Neuronal stem cell (in vitro differentiated cells): ENCODE measurements at regions not wholly inside any gene's neighbourhood (a gene's known extent, or its start where the extent isn't known, plus 50 kb on each side); places are given as distances from the start of the nearest gene placed in this dataset.
A peak's percentile ranks its signal among the peaks of the same experiment; 100 is the strongest.

Experiments used
- DNase-seq: peaks from one replicate; pipeline ENCODE4 v3.0.0-alpha.2; 2013; ENCODE audit warnings: low spot score
- H2AFZ ChIP-seq: one replicate; pipeline ENCODE4 v1.6.1; 2013; ENCODE audit warnings: mild to moderate bottlenecking, low read length, inconsistent platforms
- H2AK5ac ChIP-seq: 2 replicates; pipeline ENCODE4 v1.6.1; 2013; ENCODE audit warnings: low read depth, mild to moderate bottlenecking, inconsistent platforms, low read length, moderate library complexity, mixed read lengths
- H2BK120ac ChIP-seq: 2 replicates; pipeline ENCODE4 v1.6.1; 2013; ENCODE audit warnings: low read depth, mild to moderate bottlenecking, inconsistent platforms, low read length, moderate library complexity, mixed read lengths
- H2BK12ac ChIP-seq: one replicate; pipeline ENCODE4 v1.6.1; 2013; ENCODE audit warnings: low read length, inconsistent platforms
- H2BK15ac ChIP-seq: 2 replicates; pipeline ENCODE4 v1.6.1; 2013; ENCODE audit warnings: mild to moderate bottlenecking, low read length, inconsistent platforms, mixed read lengths
- H2BK5ac ChIP-seq: one replicate; pipeline ENCODE4 v1.6.1; 2013; ENCODE audit warnings: inconsistent platforms, mild to moderate bottlenecking, low read length, moderate library complexity
- H3K14ac ChIP-seq: one replicate; pipeline ENCODE4 v1.6.1; 2013; ENCODE audit warnings: low read length, inconsistent platforms
- H3K18ac ChIP-seq: 2 replicates; pipeline ENCODE4 v1.6.1; 2013; ENCODE audit warnings: low read length, inconsistent platforms
- H3K23ac ChIP-seq: 2 replicates; pipeline ENCODE4 v1.6.1; 2013; ENCODE audit warnings: low read depth, mild to moderate bottlenecking, mixed read lengths, low read length, inconsistent platforms; ENCODE audit not compliant: poor library complexity
- H3K27ac ChIP-seq: replicated peaks from 3 replicates; pipeline ENCODE4 v1.5.1; 2013; ENCODE audit warnings: low read length, inconsistent platforms
- H3K27me3 ChIP-seq, 3 experiments: 2 replicates each; pipeline ENCODE4 v1.6.1; 2013; ENCODE audit warnings: low read length in 3 of 3, mild to moderate bottlenecking in 2 of 3, inconsistent platforms in 1 of 3, low read depth in 1 of 3, mixed read lengths in 1 of 3, moderate library complexity in 1 of 3; ENCODE audit not compliant: control insufficient read depth in 3 of 3, insufficient read depth in 3 of 3
- H3K36me3 ChIP-seq, 2 donors: replicated peaks in 1 of 2; 2 replicates each; pipeline ENCODE4 v1.6.1; 2013; ENCODE audit warnings: low read length in 2 of 2; ENCODE audit not compliant: control insufficient read depth in 2 of 2, insufficient read depth in 2 of 2
- H3K4ac ChIP-seq: 2 replicates; pipeline ENCODE4 v1.6.1; 2013; ENCODE audit warnings: inconsistent platforms, mild to moderate bottlenecking, low read length, moderate library complexity
- H3K4me1 ChIP-seq, 2 donors: 1 replicate in 1 of 2; 2 replicates in 1 of 2; pipeline ENCODE4 v1.6.1; 2013; ENCODE audit warnings: low read length in 2 of 2, low read depth in 1 of 2; ENCODE audit not compliant: control insufficient read depth in 2 of 2, insufficient read depth in 1 of 2
- H3K4me2 ChIP-seq: one replicate; pipeline ENCODE4 v1.6.1; 2013; ENCODE audit warnings: mild to moderate bottlenecking, low read length, inconsistent platforms; ENCODE audit not compliant: insufficient read depth, poor library complexity, severe bottlenecking
- H3K4me3 ChIP-seq, 2 donors: 2 replicates each; pipeline ENCODE4 v1.5.1; 2013; ENCODE audit warnings: low read length in 2 of 2, mild to moderate bottlenecking in 2 of 2, inconsistent platforms in 1 of 2, moderate library complexity in 1 of 2
- H3K79me1 ChIP-seq: one replicate; pipeline ENCODE4 v1.6.1; 2013; ENCODE audit warnings: low read depth, mild to moderate bottlenecking, inconsistent platforms, low read length, moderate library complexity
- H3K9ac ChIP-seq: one replicate; pipeline ENCODE4 v1.6.1; 2013; ENCODE audit warnings: mild to moderate bottlenecking, low read depth, low read length, inconsistent platforms; ENCODE audit not compliant: poor library complexity
- H3K9me3 ChIP-seq, 2 donors: replicated peaks in 1 of 2; 2 replicates each; pipeline versions ENCODE3 to v1.6.1; 2013; ENCODE audit warnings: low read length in 2 of 2, mild to moderate bottlenecking in 2 of 2, inconsistent platforms in 1 of 2, low read depth in 1 of 2, mixed read lengths in 1 of 2, moderate library complexity in 1 of 2; ENCODE audit not compliant: control insufficient read depth in 2 of 2, insufficient read depth in 1 of 2
- H4K8ac ChIP-seq: one replicate; pipeline ENCODE4 v1.6.1; 2013; ENCODE audit warnings: low read depth, mild to moderate bottlenecking, inconsistent platforms, low read length, moderate library complexity
- H4K91ac ChIP-seq: one replicate; pipeline ENCODE4 v1.6.1; 2013; ENCODE audit warnings: low read length, low read depth, mild to moderate bottlenecking, inconsistent platforms; ENCODE audit not compliant: poor library complexity
- WGBS, 2 donors: extraction: QIAGEN DNeasy Blood & Tissue Kit; methylation state at CpG; one replicate each; pipeline ENCODE4 v1.1.7; 2013; ENCODE audit warnings: missing lambda C conversion rate in 2 of 2, mixed read lengths in 1 of 2; ENCODE audit not compliant: insufficient read length in 2 of 2, insufficient replicate concordance in 1 of 2; ENCODE audit errors: extremely low coverage in 2 of 2; 5-methylcytosine and 5-hydroxymethylcytosine counted together

DNA sequence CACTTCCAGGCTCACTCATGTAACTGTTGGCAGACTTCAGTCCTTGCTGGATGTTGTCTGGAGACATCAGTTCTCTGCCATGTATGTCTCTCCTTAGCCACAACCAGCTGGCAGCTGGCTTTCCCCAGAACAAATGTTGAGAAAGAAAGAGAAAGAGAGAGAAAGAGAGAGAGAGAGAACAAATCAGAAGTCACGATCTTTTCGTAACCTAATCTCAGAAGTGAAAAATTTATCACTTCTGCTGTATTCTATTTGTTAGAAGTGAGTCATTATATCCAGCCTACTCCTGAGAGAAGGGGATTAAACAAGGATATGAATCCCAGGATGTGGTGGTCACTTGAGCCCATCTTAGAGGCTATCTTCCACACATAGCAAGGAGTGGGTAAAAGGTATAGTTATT is 101.2 kb downstream of the BTG1 start:
- no peaks in the 10 kb centered on the region for H3K9me3 ChIP-seq
- no peak overlapping the region for H2BK120ac ChIP-seq
- H2AFZ ChIP-seq = no peak overlapping the region
- H3K23ac ChIP-seq = no peak overlapping the region
- H2BK12ac ChIP-seq = no peak overlapping the region
- H2BK5ac ChIP-seq = no peak overlapping the region
- no peak overlapping the region for H4K91ac ChIP-seq
- no peak overlapping the region for H4K8ac ChIP-seq
- no peaks in the 10 kb centered on the region for H3K79me1 ChIP-seq
- no peak overlapping the region for H3K27ac ChIP-seq
- no peak overlapping the region for H2BK15ac ChIP-seq
- H3K36me3 ChIP-seq = no peaks in the 10 kb centered on the region
- peaks cover 0 to 4% of the 10 kb centered on the region in 2 donors for H3K4me1 ChIP-seq
- no peak overlapping the region for H3K4me2 ChIP-seq
- H2AK5ac ChIP-seq = no peak overlapping the region
- H3K4ac ChIP-seq = no peak overlapping the region
- H3K4me3 ChIP-seq = no peak overlapping the region
- H3K9ac ChIP-seq = no peak overlapping the region
- no peak overlapping the region for H3K18ac ChIP-seq
- DNase-seq = no peak
- no CpG with 5 or more reads among the region's 2 CpGs for WGBS, 2 donors
- no peak overlapping the region for H3K14ac ChIP-seq
- no peaks in the 10 kb centered on the region for H3K27me3 ChIP-seq

- Histone ChIP-seq H3K4me2 (no peak overlapping the region), H4K8ac (no peak overlapping the region), H3K23ac (no peak overlapping the region), H3K18ac (no peak overlapping the region), H2BK120ac (no peak overlapping the region), H3K4me1 (peaks cover 2 to 7% of the 10 kb centered on the region in 2 donors), H3K9ac (no peak overlapping the region), H3K27ac (no peak overlapping the region), H2BK5ac (no peak overlapping the region), H3K4me3 (no peak overlapping the region), H2AK5ac (no peak overlapping the region), H3K14ac (no peak overlapping the region), H2BK12ac (no peak overlapping the region), H2BK15ac (no peak overlapping the region), H4K91ac (no peak overlapping the region), H3K4ac (no peak overlapping the region), H2AFZ (no peak overlapping the region), H3K9me3 (no peaks in the 10 kb centered on the region), H3K79me1 (no peaks in the 10 kb centered on the region), H3K27me3 (no peaks in the 10 kb centered on the region), H3K36me3 (no peaks in the 10 kb centered on the region)
- WGBS, 2 donors = no CpG with 5 or more reads among the region's 5 CpGs
- no peak for DNase-seq
These were observed 102.7 kb downstream of the BTG1 start for GRCh38 chr12:92042791-92043531.

DNA sequence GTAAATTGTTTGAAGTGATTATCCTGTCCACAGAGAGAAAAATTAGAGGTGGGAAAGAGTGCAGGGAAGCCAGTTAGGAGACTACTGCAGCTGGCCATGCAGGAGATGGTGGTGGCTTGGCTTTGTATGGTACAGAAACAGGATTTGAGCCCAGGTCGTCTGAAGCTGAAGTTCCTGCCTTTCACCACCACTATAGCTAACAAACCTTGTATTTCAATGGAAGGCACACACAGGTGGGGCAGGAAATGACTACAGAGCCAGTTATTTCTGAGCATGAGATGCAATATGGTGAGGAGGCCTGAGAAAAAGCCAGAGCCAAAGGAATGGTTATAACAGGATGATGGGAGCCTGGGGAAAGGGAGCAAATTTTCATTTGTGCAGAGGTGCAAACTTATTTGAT is 103.9 kb downstream of the BTG1 start:
- Histone ChIP-seq H3K9ac (no peak overlapping the region), H2AFZ (no peak overlapping the region), H3K27me3 (no peaks in the 10 kb centered on the region), H3K4ac (no peak overlapping the region), H2BK12ac (no peak overlapping the region), H3K4me3 (no peak overlapping the region), H2BK5ac (no peak overlapping the region), H2AK5ac (no peak overlapping the region), H3K9me3 (no peaks in the 10 kb centered on the region), H3K27ac (no peak overlapping the region), H3K14ac (no peak overlapping the region), H2BK120ac (no peak overlapping the region), H4K91ac (no peak overlapping the region), H3K18ac (no peak overlapping the region), H2BK15ac (no peak overlapping the region), H3K23ac (no peak overlapping the region), H3K36me3 (no peaks in the 10 kb centered on the region), H4K8ac (no peak overlapping the region), H3K4me1 (peaks cover 2 to 7% of the 10 kb centered on the region in 2 donors), H3K79me1 (no peaks in the 10 kb centered on the region), H3K4me2 (no peak overlapping the region)
- DNase-seq = no peak
- no CpG with 5 or more reads among the region's 1 CpG for WGBS, 2 donors

DNA sequence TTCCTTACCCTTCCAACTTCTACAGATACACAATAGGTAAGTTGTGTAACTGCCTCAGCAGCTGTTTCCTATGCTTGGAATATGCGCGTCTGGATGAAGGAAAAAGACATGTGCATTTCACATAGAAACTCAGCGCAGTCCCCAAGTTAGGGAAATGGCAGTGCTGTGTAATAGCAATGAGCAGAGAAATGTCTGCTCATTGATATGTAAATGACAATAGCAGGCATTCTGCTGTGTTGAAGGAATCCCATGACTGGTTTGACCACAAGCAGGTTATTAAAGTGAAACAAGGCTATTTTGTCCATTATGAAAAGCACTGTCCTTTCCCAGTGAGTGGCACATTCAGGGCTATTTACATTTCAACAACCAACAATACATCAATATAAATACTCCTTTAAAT is 106.6 kb downstream of the BTG1 start:
- Histone ChIP-seq H3K4me3 (no peak overlapping the region), H3K27ac (no peak overlapping the region), H3K27me3 (no peaks in the 10 kb centered on the region), H2AFZ (peak overlapping the region; percentile 54), H3K14ac (no peak overlapping the region), H2AK5ac (no peak overlapping the region), H3K18ac (no peak overlapping the region), H3K4ac (no peak overlapping the region), H3K9me3 (no peaks in the 10 kb centered on the region), H2BK15ac (no peak overlapping the region), H3K36me3 (no peaks in the 10 kb centered on the region), H2BK5ac (no peak overlapping the region), H2BK12ac (no peak overlapping the region), H3K4me1 (peaks cover 4 to 11% of the 10 kb centered on the region in 2 donors), H2BK120ac (no peak overlapping the region), H3K23ac (no peak overlapping the region), H4K91ac (no peak overlapping the region), H3K4me2 (no peak overlapping the region), H4K8ac (no peak overlapping the region), H3K9ac (no peak overlapping the region), H3K79me1 (no peaks in the 10 kb centered on the region)
- no peak for DNase-seq
- WGBS, 2 donors = no CpG with 5 or more reads among the region's 3 CpGs
